Hypothalamus (tissue), 51 donors: ENCODE measurements at regions not wholly inside any gene's neighbourhood (a gene's known extent, or its start where the extent isn't known, plus 50 kb on each side); places are given as distances from the start of the nearest gene placed in this dataset.
"Not testable (repeated sequence)": the region's sequence is repeated elsewhere in the genome, so short reads cannot be mapped to it uniquely, and the experiment has no call there.

Experiments
- DNase-seq, 51 donors: peaks; one replicate each; lab custom pipeline; 2025; lab: John Stamatoyannopoulos, UW

DNA sequence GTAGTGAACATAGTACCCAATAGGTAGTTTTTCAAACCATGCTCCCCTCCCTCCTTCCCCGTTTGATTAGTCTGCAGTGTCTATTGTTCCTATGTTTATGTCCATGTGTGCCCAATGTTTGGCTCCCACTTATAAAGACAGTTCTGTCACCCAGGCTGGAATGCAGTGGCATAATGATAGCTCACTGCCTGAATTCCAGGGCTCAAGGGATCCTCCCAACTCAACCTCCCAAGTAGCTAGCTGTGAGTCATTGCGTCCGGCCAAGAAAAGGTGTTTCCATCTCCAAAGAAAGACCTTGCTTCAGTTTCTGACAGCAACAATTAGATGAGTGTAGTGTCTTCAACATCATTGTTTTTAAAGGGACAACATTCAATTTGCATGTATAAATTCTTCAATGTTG is 131.1 kb upstream of the CEP162 start:
- no peak for DNase-seq

- no peak for DNase-seq
These were observed 130.2 kb upstream of the CEP162 start for GRCh38 chr6:84357631-84358030.

GRCh38 chr6:84356907-84357306 is 129.5 kb upstream of the CEP162 start:
- no peak for DNase-seq

DNA sequence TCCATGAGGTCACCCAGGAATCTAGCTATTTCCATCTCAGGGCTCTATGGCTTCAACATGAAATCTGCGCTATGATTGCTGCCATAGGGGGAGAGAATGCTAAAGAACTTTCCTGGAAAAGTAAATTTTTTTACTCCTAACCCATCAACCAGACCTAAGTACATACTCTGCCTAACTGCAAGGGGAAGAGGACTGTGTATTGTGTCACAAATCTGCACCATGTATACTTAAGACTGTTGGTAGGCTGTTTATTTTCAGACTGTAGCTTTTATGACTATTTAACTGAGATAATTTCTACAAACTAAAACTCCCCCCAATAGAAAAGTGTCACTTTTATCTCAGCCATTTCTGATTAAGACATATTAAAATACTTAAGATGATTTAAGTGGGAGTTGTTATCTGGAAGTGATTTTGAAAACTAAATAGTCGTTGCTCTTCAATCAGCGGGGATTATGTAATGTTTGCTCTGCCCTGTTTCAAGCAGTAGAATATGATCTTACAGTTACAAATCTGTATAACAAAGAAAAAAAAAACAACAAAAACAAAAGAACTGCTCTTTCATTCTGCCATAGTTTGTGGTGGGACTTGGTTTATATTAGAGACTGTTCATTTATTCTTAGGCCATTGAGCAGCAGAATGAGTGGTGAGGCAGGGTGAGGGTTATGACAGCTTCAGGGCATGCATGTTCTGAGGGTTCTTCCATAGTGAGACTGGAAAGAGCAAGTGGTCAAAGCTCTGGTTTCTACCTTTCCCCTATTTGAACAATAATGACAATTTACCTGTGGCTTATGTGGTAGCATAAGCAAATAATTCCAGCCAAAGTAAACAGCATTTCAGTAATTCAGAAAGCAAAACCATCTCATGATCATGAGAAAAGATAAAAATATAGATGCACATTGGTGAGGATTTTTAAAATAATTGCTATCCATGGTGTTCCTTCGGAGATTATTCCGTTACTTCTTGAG is 126.3 kb upstream of the CEP162 start:
- no peak for DNase-seq

GRCh38 chr6:84350397-84350796 is 123.0 kb upstream of the CEP162 start:
- DNase-seq = no peak

DNA sequence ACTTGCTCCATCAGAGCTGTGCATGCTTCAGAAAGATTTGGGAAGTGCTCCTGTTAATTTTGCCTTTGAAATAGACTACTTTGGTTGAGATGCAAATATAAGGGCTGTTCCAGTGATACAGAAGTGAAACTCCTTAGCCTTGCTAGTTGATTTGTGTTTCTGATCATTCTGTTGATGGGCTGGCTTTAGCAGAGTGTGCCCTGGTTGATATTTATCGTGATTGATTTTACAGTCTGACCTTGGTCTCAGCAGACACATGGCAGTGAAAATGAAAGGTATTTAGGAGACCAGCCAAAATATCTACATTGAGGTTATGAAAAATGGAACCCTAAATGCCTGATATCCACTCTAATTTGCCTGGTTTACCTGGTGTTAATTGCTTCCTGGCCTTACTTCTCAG is 122.1 kb upstream of the CEP162 start:
- no peak for DNase-seq

GRCh38 chr6:84348801-84349200 is 121.4 kb upstream of the CEP162 start:
- DNase-seq = no peak

GRCh38 chr6:84346372-84346771 is 118.9 kb upstream of the CEP162 start:
- DNase-seq = no peak

DNA sequence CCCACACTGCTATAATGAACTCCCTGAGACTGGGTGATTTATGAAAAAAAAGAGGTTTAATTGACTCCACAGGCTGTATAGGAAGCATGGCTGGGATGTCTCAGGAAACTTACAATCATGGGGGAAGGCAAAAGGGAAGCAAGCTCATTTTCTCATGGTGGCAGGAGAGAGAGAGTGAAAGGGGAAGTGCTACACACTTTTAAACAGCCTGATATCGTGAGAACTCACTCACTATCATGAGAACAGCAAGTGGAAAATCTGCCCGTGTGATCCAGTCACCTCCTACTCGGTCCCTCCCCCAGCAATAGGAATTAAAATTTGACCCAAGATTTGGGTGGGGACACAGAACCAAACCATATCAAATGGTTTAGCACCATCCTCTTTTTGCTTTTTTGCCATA is 116.6 kb upstream of the CEP162 start:
- DNase-seq = no peak

DNA sequence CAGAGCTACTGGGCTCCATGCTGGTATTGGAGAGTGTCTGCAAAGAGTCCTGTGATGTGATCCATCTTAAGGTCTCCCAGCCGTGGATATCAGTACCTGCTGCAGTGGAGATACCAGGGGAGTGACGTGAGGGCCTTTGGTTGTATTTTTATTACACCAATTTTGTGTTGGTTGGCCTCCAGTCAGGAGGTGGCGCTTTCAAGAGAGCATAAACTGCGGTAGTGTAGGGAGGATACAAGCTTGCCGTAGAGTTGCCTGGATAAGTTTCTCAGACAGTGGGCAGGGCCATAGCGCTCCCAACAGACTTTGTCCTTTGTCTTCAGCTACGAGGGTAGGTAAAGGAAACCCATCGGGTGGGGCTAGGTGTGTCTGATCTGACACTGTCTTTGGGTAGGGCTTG is 113.0 kb upstream of the CEP162 start:
- DNase-seq = no peak

DNA sequence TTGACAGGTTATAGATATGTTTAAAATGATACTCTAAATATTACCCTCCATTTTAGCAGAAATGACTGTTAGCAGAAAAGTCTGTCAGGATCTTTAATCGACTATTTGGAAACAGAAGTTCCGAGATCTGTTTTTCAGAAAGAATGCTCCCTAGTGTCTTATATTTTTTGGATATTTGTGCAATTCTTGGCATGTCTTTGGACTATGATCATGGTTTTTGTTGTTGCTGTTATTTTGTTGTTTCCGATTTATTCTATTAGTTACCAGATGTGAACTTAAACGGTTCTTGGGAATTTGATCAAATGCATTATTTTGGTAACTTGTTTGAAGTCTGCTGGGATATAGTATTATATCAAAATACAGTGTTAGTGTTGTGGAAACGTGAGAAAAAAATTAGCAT is 106.4 kb upstream of the CEP162 start:
- no peak for DNase-seq

- DNase-seq = no peak
These were observed 104.9 kb upstream of the CEP162 start for GRCh38 chr6:84332139-84333034.

- no peak for DNase-seq
These were observed 102.9 kb upstream of the CEP162 start for GRCh38 chr6:84330325-84330724.

GRCh38 chr6:84329516-84329915 is 102.1 kb upstream of the CEP162 start:
- no peak for DNase-seq

- DNase-seq = no peak
These were observed 101.6 kb upstream of the CEP162 start for GRCh38 chr6:84329077-84329476.

DNA sequence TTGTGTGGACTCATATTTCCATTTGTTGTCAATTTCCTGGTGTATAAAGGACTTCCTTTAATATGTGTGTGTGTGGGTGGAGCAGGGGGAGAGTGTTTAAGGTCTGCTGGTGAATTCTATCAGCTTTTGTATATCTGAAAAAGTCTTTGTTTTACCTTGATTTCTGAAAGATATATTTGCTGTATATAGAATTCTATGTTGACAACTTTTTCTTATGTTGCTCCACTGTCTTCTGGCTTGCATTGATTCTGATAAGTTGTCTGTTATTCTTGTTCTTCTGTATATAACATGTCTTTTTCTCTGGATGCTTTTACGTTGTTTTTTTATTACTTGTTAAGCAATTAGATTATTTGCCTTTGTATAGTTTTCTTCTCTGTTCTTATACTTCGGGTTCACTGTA is 90.0 kb upstream of the CEP162 start:
- DNase-seq = no peak

DNA sequence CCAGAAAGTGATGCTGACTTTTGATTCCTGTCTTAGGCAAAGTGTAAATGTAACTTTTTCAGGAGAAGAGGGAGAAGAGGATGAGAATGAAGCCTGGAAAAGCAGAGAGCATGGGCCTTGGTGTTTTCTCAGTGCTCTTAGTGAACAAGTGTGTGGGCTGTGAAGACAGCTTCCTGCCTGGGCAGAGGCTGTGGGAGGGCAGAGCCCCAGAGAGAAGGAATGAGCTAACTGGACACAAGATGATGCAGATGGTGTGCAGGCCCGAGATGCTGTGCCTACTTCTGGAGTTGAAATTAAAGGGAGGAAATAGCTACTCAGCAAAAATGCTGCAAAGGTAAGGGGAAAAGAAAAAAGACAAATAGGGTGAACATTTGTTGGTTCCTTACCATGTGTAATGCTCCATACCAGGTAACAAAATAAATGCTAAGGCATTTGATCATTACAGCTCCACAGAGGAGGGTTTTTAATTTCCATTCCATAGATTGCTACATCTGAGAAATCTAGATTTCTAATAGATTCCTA is 87.0 kb upstream of the CEP162 start:
- DNase-seq = no peak

DNA sequence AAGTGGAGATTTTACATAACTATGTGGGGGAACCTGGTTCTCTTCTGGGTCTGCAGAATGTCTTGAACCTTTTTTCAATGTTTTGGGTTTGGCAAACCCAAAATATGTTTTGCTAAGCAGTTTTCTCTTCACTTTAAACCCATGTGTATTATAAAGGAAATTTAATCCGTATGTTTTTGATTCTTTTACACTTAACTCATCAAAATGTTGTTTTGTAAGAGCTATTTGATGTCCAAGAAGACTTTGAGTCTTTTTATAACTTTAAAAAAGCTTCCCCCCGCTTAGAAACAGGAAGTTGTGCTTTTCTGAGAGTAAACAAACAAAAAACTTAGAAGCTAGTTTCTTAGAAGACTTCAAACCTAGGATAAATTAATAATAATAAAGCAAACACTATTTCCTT is 81.9 kb upstream of the CEP162 start:
- DNase-seq = no peak

DNA sequence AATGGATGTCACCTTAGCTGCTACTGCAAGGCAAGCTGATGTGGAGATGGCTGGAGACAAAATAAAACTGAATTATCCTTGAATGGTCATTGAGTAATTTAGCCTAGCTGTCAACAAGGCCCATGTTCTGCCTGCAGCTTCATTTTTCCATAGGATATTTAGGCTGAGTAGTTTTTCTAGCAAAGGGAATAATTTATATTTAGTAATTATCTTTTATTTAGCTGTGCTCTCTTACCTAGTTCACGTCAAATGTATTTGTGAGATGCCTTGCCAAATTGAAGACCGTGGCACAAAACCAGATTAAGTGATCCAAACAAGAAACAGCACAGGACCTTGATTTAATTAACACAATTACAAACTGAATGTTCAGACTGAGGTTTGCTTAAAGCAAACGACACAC is 77.4 kb upstream of the CEP162 start:
- DNase-seq = no peak

GRCh38 chr6:84291033-84291432 is 63.6 kb upstream of the CEP162 start:
- DNase-seq = not testable (repeated sequence)

DNA sequence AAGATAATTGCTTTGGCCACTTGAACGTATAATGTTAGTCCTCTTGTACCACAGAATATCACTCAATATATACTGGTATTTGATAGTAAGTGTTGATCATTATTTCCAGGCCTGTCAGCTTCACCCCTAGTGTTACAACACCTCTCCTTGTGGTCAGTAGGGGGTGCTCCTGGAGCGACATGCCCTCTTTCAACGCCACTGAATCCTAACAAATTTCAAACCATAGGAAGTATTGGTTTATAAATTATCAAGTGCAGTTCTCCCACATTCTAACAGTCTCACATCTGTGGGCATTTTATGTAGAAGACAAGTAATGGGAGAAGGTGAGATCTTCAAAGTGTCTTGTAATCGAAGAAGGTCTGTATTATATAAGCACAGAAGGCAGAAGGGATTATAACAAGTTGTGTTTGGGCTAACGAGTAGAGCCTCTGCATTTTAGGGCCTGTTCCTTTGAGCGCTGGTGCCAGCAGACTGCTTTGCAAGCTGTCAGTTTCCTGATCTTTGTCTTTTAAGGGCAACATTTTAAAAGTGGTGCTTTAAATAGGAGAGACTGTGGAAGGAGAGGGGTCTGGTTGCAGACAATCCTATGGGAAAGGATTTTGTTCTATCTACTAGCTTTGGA is 57.1 kb upstream of the CEP162 start:
- DNase-seq = no peak
